Stimulated activated CD4-positive, alpha-beta T cell treated with anti-CD3 and anti-CD28 coated beads, Interleukin-12 subunit alpha, Interleukin-12 subunit beta, amount 100 ng/mL, for 24 hours (primary cell): ENCODE measurements at regions not wholly inside any gene's neighbourhood (a gene's known extent, or its start where the extent isn't known, plus 50 kb on each side); places are given as distances from the start of the nearest gene placed in this dataset.

Source experiments
- DNase-seq, 2 experiments: peaks; one replicate each; pipeline ENCODE4 v3.0.0-alpha.2; 2020; ENCODE audit warnings: low read depth in 2 of 2

DNA sequence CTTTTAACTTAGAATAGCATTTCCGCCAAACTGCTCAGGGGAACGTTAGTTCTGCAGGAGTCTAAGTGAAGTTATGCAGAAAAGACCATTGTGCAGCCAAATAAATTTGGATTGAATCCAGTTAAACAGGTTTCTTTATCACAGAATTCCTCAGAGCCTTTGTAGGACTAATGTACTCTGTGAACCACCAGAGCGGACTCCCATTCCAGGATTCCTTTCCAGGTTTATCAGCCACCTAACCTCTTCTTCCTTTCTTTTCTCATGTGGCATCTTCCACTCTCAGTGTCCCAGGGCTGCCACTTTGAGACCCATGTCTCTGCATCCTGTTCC is 350.4 kb downstream of the TSN start:
- no peak for DNase-seq

DNA sequence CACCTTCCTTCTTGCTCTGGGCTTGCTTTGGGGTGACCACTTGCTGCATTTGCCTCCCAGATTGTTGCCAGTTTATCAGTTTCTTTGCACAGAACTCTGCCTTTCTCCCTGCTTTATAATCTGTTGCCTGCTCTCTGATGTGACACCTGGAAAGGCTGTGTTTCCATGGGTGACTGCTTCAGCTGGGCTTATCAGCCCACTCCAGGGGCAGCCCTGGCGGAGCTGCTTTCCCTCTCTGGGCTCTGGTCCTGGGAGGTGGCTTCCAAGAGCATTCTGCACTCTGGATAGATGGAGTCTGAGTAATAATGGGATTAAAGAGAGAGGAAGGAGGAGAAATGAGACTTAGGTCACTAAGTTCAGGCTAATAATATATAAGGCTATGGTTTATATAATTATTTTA is 352.7 kb downstream of the TSN start:
- DNase-seq: no peak

DNA sequence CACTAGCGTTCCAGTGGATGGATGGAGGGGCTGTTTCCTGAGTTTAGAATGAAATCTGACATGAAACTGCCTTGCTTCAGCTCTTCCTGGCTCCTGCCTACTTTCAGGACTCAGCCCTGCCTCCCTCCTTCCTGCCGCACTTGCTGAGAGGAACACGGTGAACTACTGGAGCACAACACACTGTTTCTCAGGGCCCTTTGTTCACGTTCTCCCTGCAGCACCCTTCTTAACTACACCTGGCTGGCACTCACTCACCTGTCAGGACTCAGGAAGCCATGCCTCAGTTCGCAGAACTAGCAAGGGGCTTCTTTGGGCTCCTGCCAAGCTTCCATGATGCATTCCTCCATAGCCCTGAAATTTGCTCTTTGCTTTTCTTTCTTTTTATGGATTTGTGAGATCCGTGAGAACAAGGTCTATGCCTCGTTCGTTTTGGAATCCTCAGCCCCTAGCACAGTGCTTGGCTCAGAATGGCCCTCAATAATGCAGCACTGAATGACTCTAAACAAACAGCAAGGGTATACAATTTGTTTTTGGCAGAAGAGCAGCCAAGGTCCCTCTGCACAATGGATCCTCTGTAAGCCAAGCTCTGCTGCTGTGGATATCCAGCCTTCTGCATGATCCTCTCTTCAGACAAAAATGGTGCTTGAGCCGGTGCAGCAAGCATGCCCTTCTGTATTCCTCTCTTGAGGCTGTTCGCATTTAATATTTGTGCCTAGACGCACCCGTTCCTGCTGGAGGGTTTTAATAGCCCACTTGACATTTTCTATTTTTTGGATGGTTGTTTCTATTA is 357.0 kb downstream of the TSN start:
- no peak for DNase-seq

DNA sequence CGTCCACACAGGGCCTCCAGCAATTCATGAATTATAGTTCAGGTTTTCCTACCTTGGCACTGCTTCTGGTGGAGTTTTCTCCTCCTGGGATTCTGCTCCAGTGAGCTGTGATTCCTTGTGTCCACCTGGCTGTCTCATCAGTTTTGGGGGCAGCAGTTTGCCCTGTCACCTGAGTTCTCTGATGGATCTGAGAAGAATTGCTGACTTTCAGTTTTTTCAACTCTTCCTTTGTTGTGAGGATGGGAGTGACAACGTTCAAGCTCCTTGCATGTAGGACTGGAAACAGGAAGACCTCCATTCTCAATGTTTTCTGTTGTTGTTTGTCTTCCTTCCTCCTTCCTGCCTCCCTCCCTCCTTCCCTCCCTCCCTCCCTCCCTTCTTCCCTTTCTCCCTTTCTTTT is 359.0 kb downstream of the TSN start:
- DNase-seq: no peak

DNA sequence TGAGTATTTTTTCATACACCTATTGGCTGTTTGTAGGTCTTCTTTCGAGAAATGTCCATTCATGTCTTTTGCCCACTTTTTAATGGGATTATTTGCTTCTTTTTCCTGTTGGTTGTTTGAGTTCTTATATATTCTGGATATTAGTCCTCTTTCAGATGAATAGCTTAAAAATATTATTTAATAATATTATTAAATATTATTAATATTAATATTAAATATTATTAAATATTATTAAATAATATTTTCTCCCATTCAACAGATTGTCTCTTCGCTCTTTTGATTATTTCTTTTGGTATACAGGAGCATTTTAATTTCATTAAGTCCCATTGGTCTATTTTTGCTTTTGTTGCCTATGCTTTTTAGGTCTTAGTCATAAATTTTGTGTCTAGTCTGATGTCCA is 361.9 kb downstream of the TSN start:
- DNase-seq: no peak

DNA sequence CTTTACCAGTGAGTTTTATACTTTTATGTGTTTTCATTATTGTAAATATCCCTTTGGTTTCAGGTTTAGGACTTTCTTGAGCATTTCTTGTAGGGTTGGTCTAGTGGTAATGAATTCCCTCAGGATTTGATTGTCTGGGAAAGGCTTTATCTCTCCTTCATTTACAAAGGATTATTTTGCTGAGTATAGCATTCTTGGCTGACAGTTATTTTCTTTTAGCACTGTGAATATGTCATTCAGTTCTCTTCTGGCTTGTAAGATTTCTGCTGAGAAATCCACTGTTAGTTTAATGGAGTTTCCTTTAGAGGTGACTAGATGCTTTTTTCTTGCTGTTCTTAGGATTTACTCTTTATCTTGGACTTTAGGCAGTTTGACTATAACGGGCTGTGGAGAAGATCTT is 373.9 kb downstream of the TSN start:
- DNase-seq: no peak

DNA sequence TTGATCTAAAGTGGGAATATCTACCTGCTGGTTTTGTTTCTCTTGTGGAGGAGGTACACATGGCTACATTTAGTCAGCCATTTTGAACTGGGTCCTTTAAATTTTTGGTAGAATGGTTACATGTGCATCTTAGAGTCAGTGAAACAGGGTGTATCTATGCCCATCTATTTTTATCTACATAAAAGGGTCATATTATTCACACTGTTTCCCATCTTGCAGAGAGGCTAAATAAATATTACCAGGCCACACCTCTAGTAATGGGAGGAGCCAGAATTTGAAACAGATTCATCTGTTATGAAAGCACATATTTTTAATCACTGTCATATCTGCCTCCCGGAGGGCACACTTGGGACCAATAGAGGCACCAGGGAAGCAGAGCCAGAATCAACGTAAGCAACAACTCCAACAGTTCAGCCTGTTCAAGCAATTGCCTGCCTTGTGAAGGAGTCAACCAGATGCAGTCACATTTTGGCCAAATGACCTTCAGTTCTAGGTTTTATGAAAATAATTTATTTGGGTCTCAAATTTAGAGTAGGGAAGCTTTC is 376.8 kb downstream of the TSN start:
- no peak for DNase-seq

DNA sequence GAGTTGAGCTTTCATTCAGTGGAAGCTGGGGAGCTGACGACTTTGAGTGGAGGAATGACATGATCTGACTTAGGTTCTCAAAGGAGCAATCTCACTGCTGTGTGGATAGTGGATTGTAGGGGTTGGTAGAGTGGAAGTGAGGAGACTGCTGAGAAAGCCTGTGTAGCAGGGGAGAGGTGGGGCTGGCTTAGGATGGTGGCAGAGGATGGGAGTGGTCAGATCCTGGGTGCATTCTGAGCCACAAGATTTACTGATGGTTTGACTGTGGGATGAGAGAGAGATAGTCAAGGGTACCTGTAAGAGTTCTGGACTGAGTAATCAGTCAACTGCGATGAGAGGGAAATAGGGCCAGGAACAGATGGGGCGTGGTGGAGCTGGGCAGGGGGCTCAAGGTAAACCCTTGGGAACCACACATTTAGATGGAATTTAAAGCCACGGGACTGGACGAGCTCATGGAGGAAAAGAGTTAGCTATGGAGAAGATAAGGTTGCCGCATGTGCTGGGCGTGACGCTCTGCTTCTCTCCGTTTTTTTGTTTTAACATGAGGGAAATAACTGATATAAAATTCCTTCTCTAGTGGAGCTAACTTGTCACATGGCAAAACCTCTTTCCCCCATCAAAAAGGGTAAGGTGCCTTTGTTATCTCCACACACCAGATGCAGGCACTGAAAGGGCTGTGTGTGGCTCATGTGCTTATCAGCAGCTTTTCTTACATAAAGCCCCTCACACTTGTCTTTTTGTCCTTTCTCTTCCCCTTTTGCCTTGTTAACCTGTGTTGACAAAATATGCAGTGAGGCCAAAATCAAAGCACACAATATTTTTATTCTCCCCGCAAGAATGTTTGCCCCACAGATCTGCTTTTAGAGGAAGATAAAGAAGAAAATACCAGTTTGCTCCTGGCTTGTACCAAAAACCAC is 379.8 kb downstream of the TSN start:
- DNase-seq: no peak

DNA sequence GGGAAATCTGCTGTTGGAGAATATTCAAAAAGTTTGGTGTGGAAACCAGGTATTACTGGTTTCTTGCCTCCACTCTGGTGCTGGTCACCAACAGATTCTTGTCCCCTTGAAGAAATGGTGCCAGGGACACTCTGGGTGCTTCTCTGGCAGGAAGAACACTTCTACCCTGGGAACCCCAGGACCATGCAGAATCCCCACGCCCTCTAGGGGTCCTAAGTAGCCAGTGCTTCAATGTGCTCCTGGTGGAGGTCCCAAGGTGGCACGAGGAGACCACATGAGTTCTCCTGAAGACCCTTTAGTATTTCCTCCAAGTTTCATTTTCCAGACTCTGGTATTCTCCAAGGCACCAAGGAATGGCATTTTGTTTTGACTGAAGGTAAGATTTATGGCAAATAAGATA is 380.6 kb downstream of the TSN start:
- no peak for DNase-seq

DNA sequence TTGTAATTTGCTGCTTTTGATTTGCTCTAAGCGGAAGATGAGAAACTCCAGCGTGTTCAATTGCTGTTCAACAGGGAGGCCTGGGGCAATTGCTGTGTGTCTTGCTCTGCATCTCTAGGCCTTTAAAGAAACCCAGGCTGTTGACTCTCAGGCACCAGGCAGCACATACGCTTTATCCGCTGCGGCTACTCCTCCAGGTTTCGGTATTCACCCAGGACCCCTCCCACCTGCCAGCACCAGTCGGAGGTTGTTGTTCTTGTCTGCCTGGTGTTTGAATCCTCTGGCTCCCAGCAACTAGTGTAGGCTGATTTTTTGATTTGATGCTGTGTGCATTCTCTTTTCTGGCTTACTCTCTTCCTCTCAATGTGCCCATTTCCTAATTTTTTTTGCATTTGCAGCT is 383.1 kb downstream of the TSN start:
- no peak for DNase-seq

DNA sequence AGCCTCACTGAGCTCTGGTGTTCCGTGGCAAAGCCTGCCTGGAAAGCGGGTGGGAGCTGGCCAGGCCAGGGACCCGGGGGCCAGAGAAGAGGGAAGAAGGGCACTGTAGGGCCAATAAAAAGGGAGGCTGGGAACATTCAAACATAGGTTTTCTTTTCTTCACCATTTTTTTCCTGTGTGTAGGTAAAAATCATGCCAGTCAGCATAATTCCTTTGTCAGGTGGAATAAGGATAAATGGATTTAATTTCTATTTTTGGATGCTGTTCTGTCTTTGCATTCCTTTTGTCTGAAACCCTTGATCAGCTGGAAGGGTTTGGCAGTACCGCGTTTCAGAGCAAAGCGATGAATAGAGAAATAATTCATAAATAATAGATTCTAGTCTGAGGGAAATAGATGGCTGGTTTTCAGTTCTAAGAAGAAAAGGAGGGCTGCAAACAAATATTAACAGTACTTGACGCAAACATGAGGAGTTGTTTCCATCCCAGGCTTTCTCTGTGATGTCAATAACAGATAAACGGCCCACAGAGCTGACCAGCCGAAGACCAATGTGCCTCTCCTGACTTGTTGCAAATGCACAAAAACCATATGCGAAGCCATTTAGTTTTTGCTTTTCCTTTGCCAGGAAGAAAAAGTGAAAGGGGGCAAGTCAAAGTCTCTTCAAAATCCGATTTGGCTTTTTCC is 384.4 kb downstream of the TSN start:
- DNase-seq: no peak

DNA sequence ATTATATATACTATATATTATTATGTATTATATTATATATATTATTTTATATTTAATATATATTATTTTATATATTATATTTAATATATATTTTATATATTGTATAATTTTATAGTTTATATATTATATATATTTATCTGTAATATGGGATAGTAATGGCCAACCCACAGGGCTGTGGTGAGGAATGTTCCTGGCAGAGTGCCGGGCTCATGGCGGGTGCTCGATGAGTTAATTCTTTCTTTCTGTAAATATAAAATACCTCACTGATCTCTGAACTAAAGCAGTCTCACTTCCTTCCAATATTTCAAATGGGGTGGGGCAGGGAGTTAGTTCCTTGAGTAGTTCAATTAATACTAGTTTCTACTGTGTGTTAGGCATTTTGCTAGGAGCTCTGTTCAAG is 389.4 kb downstream of the TSN start:
- no peak for DNase-seq

DNA sequence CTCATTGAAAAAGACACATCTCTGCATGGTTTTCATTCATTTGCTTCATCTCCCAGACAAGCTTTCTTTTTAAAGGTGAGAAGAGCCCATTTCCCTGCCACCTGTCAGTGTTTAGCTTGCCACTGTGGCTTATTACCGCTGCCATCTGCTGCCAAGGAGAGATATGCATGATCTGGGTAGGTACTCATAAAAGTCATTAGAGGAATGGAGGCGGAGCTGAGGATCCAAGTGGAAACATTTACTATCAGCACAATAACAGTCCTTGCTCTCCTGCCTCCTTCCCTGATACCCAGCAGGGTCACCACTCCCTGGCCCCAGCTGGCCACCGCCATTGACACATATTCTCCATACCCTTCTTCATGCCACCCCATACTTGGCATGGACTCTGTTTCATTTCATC is 390.4 kb downstream of the TSN start:
- DNase-seq: no peak

DNA sequence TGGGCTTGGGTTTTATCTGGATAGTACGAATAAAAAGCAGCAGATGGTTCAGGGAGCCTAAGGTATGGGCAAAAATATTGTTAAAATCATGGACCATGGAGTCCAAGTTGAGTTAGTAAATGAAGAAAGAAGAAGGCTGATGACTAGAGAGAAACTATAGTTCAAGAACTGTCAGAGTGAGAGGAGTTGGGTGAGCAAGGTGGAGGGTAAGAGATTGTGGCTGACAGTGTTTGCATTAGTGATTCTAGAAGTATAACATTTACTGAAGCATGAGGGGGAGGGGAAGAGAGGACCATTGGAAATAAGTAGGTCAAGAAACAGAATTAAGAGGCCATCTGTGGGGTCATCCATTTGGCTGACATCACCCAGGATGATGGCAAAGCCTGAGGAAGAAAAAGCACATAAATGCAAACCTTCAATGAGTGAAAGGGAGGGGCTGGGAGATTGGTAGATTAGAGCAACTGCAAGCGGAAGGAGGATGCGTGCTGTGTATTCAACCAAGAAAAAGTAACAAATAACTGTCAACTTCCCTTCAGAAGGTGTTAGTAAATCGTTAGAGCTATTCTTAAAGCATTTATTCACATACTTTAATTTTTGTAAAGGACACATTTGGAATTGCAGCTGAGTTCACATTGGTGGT is 392.8 kb downstream of the TSN start:
- no peak for DNase-seq

DNA sequence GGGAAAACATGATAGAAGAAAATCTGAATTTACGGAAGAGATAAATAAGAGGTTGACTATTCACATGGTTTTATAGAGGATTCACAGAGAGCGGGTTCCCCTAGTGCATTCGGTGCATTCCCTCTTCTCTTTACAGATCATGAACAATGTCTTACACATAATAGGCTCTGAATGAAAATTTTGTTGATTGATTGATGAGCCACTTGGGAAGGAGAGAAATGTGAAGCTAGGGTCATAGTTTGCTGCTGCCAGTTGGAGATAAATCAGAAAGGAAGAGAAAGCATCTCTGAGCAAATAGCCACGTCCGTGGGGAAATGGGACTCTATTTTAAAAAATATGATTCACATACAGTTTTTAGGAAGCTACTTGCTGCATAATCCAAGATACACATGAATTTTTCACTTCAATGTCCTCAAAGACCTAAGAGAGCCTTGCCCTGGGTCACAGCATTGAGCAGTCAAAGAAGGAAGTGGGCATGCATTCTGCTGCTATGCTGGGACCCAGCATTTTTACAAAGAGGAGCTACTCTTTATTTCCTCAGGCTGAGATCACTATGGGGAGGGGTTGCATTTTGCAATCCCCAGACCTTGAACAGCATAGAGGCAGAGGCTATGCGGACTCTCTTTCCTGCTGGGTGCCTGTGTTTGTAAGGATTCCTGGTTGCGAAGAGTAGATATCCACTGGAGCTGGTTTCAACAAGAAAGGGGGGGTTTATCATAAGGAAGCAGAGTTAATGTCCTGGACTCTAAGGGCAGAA is 395.3 kb downstream of the TSN start:
- DNase-seq: no peak

DNA sequence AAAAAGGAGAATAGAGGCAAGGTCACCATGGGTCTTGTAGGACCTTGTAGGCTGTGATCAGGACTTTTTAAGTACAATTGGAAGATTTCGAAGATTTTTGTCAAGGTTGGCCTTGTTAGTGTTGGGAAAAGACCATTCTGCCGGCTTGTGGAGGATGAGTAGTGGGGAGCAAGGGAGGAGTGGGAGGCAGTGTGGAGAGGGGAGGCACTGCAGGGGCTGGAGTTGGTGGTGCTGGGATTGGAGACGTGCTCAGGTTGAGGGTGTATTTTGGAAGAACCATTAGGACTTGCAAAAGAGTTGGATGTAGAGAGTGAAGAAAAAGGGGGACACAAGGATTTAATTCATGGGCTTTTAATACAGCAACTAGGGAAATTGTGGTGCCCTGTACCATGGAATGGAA is 397.1 kb downstream of the TSN start:
- DNase-seq: no peak

DNA sequence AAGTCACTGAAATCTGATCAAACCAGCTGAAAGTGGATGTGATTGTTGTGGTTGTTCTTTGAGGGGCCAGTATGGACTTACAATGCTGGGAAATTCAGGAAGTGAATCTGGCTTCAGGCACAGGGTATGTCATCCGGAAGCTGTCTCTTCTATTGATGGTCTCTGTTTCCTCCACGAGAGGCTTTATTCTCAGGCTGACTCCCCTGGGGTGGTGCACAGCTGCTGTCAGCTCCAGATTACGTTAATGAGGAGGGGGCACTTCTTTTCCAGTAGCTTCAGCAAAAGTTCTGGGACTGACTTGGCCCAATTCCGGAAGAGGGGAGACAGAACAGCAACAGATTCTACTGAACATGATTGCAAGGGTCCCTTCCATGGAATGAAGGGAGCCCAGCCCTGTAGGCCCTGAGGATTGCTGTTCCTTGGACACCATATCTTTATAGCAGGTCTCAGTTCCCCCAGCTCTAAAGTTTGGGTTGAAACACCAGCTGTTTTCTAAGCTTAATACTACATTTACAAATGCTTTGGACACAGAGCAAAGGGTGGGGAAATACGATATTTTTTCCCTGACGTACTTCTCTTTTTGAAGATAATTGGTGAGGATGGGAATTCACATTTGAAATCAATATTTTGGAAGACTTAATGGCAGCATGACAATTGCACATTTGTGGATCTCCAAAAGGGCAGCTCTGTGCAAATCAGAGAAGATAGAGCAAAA is 400.9 kb downstream of the TSN start:
- no peak for DNase-seq

DNA sequence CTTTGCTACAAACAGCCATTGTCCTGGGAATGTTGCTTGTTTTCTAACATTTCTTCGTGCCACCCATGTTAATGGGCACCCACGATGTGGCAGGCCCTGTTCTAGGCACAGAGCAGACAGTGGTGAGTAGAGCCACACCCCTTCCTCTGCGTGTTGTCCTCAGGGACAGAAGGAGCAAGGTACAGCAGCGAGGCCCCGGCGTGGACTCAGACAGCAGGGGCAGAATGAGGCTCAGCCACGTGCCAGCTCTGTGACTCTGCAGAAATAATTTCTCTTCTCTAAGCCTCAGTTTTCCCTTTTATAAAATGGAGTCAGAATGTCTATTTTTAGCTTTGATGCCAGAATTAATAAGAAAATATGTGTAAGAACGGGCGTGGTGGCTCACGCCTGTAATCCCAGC is 401.7 kb downstream of the TSN start:
- no peak for DNase-seq

DNA sequence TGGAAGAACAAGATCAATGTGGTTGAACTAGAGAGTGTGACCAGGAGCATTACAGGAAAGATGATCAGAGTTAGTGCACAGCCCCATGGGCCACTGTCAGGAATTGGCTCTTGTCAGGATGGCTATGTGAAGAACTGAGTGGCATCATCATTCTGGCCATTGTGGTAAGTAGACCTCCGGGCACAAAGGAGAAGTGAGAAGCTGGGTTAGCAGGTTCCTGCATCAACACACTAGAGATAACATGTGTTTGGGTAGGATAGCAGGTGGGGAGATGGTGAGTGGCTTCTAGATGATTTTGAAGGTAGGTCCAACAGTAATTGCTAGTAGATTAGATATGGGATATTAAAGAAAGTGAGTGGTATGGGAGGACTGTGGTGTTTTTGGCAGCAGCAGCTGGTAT is 408.2 kb downstream of the TSN start:
- DNase-seq: no peak

DNA sequence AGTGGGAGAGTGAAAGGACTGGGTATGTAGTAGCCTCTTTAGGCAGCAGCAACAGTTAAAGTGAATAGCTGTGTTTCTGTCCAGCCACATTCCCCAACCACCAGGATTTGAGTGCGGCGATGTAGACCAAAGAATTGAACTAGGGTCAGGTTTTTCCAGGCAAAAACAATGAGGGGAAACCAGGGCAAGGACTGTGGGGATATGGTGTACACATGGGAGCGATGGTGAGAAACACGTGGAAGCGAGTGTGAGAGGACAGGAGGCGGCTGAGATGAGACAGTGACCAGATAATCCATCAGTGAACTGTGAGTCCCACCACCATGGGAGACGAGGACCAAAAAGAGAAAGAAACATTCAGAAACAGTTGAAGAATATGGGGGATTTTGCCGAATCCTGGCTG is 409.5 kb downstream of the TSN start:
- no peak for DNase-seq

DNA sequence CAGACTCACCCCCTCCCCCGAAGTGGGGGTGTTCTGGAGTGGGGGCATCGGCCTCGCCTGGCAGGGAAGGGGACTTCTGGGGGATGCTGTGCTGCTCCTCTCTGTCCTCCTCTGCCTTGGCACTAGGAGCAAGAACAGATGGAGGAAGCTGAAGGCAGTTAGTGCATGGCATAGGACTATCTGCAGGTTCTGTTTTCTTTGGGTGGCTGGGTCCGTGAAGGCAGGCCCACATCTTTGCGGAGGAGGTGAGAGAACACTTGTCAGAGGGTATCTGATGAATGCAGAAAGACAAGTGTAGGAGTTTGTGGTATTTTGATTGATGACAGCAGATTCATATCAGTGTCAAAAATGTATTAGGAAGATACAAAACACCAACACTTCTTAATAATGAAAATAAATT is 411.4 kb downstream of the TSN start:
- DNase-seq: no peak
